ENCODE measurements at regions not wholly inside any gene's neighbourhood (a gene's known extent, or its start where the extent isn't known, plus 50 kb on each side); places are given as distances from the start of the nearest gene placed in this dataset.

DNA sequence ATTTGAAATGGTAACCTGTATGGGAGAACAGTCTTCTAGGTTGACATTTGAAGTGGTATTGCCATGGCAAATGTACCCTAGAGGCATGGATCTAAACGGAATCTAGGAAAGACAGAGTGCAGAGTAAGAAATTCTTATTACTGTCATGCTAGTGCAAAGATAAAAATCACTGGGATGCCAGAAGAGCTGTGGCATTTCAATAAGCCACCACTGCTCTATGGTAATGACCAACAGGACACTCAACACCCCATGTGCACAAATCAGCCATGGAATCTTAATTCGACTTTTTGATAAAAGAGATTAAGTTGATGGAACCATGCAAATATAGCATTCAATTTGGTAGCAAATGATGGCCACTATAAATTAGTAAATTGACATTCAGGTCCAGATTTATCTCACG lies 74.1 kb downstream of the ID4 start:
- TF ChIP-seq, protein P1, sequence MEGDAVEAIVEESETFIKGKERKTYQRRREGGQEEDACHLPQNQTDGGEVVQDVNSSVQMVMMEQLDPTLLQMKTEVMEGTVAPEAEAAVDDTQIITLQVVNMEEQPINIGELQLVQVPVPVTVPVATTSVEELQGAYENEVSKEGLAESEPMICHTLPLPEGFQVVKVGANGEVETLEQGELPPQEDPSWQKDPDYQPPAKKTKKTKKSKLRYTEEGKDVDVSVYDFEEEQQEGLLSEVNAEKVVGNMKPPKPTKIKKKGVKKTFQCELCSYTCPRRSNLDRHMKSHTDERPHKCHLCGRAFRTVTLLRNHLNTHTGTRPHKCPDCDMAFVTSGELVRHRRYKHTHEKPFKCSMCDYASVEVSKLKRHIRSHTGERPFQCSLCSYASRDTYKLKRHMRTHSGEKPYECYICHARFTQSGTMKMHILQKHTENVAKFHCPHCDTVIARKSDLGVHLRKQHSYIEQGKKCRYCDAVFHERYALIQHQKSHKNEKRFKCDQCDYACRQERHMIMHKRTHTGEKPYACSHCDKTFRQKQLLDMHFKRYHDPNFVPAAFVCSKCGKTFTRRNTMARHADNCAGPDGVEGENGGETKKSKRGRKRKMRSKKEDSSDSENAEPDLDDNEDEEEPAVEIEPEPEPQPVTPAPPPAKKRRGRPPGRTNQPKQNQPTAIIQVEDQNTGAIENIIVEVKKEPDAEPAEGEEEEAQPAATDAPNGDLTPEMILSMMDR (IDR thresholded peaks at IDR 0.05), result no peak
- TF ChIP-seq POLR2A (IDR thresholded peaks at IDR 0.05) (no peak), POLR2AphosphoS5 (IDR thresholded peaks at IDR 0.05) (no peak), EP300 (IDR thresholded peaks at IDR 0.05) (no peak)
